OCI-LY3 (cell line): ENCODE measurements at regions not wholly inside any gene's neighbourhood (a gene's known extent, or its start where the extent isn't known, plus 50 kb on each side); places are given as distances from the start of the nearest gene placed in this dataset.

Experiments
- H2AFZ ChIP-seq: fragments of 200-600, 300-600 bp; shearing (Covaris generic); 2 replicates; pipeline ENCODE4 v1.6.0; 2014; ENCODE audit warnings: antibody characterized with exemption, low read depth, low read length
- H3K27ac ChIP-seq: fragments of 200-600, 300-600 bp; sonication (generic); 2 replicates; pipeline ENCODE4 v1.5.1; 2014; ENCODE audit warnings: mild to moderate bottlenecking, low read length, moderate library complexity, mixed read lengths
- H3K27me3 ChIP-seq: fragments of 200-600, 300-600 bp; sonication (generic); 2 replicates; pipeline ENCODE4 v1.6.1; 2014; ENCODE audit warnings: low read depth, low read length, mixed read lengths
- H3K36me3 ChIP-seq: fragments of 200-600, 300-600 bp; sonication (generic); replicated peaks from 2 replicates; pipeline ENCODE3; 2014; ENCODE audit warnings: low read depth, low read length, mixed read lengths
- H3K4me1 ChIP-seq: fragments of 300-600, 200-600 bp; sonication (generic); 2 replicates; pipeline ENCODE4 v1.6.1; 2014; ENCODE audit warnings: low read length, mixed read lengths
- H3K4me2 ChIP-seq: fragments of 200-600, 300-600 bp; sonication (generic); 2 replicates; pipeline ENCODE4 v1.6.1; 2014; ENCODE audit warnings: low read length, mixed read lengths
- H3K4me3 ChIP-seq: fragments of 300-600, 200-600 bp; sonication (generic); 2 replicates; pipeline ENCODE4 v1.5.1; 2014; ENCODE audit warnings: antibody characterized with exemption, mild to moderate bottlenecking, low read length, moderate library complexity
- H3K79me2 ChIP-seq: fragments of 300-600, 200-600 bp; shearing (Covaris generic); 2 replicates; pipeline ENCODE4 v1.6.1; 2014; ENCODE audit warnings: mild to moderate bottlenecking, low read length, mixed read lengths
- H3K9ac ChIP-seq: fragments of 300-600, 200-600 bp; shearing (Covaris generic); 2 replicates; pipeline ENCODE4 v1.6.0; 2014; ENCODE audit warnings: mild to moderate bottlenecking, low read length, moderate library complexity
- H3K9me3 ChIP-seq: fragments of 200-600, 300-600 bp; shearing (Covaris generic); 2 replicates; pipeline ENCODE4 v1.6.1; 2014; ENCODE audit warnings: low read length, mixed read lengths; ENCODE audit not compliant: insufficient read depth
- H4K20me1 ChIP-seq: fragments of 200-600, 300-600 bp; sonication (generic); 2 replicates; pipeline ENCODE4 v1.6.1; 2016; ENCODE audit warnings: low read length, mixed read lengths; ENCODE audit not compliant: insufficient read depth
- CTCF ChIP-seq: fragments of 200-600, 300-600 bp; sonication (generic); IDR thresholded peaks from 2 replicates; pipeline ENCODE4 v1.5.1; 2014; ENCODE audit warnings: antibody characterized with exemption, low read length, low read depth
- EZH2phosphoT487 ChIP-seq: fragments of 200-600 bp; shearing (Covaris generic); IDR thresholded peaks from 2 replicates; pipeline ENCODE4 v1.6.1; 2018; ENCODE audit warnings: antibody characterized with exemption, mixed run types, low read depth

- no peak overlapping the region for H3K4me3 ChIP-seq
- H3K27ac ChIP-seq, result no peak overlapping the region
- H4K20me1 ChIP-seq, result no peaks in the 10 kb centered on the region
- H3K27me3 ChIP-seq, result no peaks in the 10 kb centered on the region
- no peak overlapping the region for H2AFZ ChIP-seq
- H3K4me2 ChIP-seq, result no peak overlapping the region
- H3K79me2 ChIP-seq, result no peaks in the 10 kb centered on the region
- no peaks in the 10 kb centered on the region for H3K4me1 ChIP-seq
- no peaks in the 10 kb centered on the region for H3K36me3 ChIP-seq
- H3K9ac ChIP-seq, result no peak overlapping the region
- no peaks in the 10 kb centered on the region for H3K9me3 ChIP-seq
- TF ChIP-seq EZH2phosphoT487 (no peak), CTCF (no peak)
Observed at GRCh38 chr10:107585630-107586029, 421.1 kb upstream of the SORCS1 start.

- no peaks in the 10 kb centered on the region for H3K27me3 ChIP-seq
- H3K4me2 ChIP-seq, result no peak overlapping the region
- no peak overlapping the region for H3K27ac ChIP-seq
- H4K20me1 ChIP-seq, result no peaks in the 10 kb centered on the region
- no peaks in the 10 kb centered on the region for H3K4me1 ChIP-seq
- H3K9ac ChIP-seq, result no peak overlapping the region
- no peaks in the 10 kb centered on the region for H3K36me3 ChIP-seq
- H3K79me2 ChIP-seq, result no peaks in the 10 kb centered on the region
- no peak overlapping the region for H3K4me3 ChIP-seq
- TF ChIP-seq EZH2phosphoT487 (no peak), CTCF (no peak)
- H3K9me3 ChIP-seq, result no peaks in the 10 kb centered on the region
- no peak overlapping the region for H2AFZ ChIP-seq
Observed at GRCh38 chr10:107583974-107584373, 419.5 kb upstream of the SORCS1 start.

- Histone ChIP-seq H3K9me3 (no peaks in the 10 kb centered on the region), H3K27me3 (no peaks in the 10 kb centered on the region), H3K36me3 (no peaks in the 10 kb centered on the region), H3K4me2 (no peak overlapping the region), H3K9ac (no peak overlapping the region), H3K4me1 (no peaks in the 10 kb centered on the region), H3K79me2 (no peaks in the 10 kb centered on the region), H3K4me3 (no peak overlapping the region), H3K27ac (no peak overlapping the region), H2AFZ (no peak overlapping the region), H4K20me1 (no peaks in the 10 kb centered on the region)
- no peak for TF ChIP-seq EZH2phosphoT487
- TF ChIP-seq CTCF, result no peak
Observed at GRCh38 chr10:107579970-107580369, 415.5 kb upstream of the SORCS1 start.

- no peaks in the 10 kb centered on the region for H3K9me3 ChIP-seq
Observed at GRCh38 chr10:107577221-107577620, 412.7 kb upstream of the SORCS1 start.

More at GRCh38 chr10:107577221-107577620, 412.7 kb upstream of the SORCS1 start:
- Histone ChIP-seq H3K27me3 (no peaks in the 10 kb centered on the region), H3K4me3 (no peak overlapping the region), H3K36me3 (no peaks in the 10 kb centered on the region), H4K20me1 (no peaks in the 10 kb centered on the region), H3K79me2 (no peaks in the 10 kb centered on the region), H3K9ac (no peak overlapping the region), H3K27ac (no peak overlapping the region), H3K4me1 (no peaks in the 10 kb centered on the region), H2AFZ (no peak overlapping the region), H3K4me2 (no peak overlapping the region)
- TF ChIP-seq EZH2phosphoT487 (no peak), CTCF (no peak)
